ENCODE measurements at regions not wholly inside any gene's neighbourhood (a gene's known extent, or its start where the extent isn't known, plus 50 kb on each side); places are given as distances from the start of the nearest gene placed in this dataset.
"Not testable (repeated sequence)": the region's sequence is repeated elsewhere in the genome, so short reads cannot be mapped to it uniquely, and the experiment has no call there.

GRCh38 chr12:33187409-33187808 is 252.2 kb downstream of the SYT10 start:
- DNase-seq: no peak

DNA sequence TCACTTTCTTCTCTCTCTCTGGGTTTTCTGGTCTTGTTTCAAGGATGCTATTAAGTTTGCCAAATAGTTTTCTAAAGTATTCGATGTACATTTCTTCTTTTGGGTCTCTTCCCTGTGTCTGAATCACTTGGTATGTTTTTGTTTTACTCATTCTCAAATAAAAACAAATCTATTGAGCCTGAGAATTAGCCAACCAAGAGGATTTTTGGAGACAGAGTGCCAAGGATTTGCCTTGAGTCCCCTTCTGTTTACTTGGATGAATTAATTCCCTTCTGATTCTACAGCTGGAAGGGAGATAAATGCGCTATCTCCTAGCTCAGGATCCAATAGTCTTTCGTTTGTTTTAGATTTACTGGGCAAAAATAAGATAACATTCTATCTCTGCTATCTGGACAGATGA is 255.5 kb downstream of the SYT10 start:
- DNase-seq: no peak

DNA sequence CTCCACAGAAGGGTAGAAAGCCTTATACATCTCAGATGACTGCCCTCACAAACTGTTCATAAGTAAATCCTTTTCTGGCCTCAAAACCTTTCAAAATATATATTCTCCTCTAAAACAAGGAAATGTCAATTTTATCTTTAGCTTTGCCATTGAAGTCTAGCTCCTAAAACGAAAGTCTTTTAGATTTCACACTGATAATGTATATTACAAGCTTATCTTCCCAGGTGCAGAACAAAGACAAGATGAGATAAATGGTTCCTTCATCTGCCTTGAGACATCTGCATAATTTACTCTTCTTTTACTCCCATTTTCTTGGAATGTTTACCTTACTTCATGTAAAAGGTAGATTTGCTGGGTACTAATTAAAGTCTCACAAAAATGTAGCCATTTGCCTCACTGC is 257.1 kb downstream of the SYT10 start:
- DNase-seq: no peak

GRCh38 chr12:33180918-33181317 is 258.7 kb downstream of the SYT10 start:
- DNase-seq: no peak

- not testable (repeated sequence) for DNase-seq
These were observed 269.7 kb upstream of the PKP2 start for GRCh38 chr12:33166260-33166659.

DNA sequence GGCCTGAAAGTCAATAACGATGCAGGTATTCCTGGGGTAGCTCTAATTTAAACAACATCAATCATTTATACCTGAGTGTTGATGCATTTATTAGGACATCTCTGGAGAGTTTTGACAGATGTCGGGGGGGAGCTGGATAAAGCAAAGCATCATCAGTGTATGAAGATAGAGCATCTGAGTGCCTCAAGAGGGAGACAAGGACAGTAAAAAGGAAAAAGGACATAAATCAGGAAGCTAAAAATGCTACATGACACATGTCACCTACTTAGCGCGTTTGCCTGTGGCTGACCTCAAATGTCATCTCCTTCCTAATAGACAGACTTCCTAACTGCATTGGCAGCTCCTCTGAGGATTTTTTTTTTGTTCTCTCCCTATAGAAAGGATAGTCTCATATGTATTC is 259.5 kb upstream of the PKP2 start:
- DNase-seq: no peak

DNA sequence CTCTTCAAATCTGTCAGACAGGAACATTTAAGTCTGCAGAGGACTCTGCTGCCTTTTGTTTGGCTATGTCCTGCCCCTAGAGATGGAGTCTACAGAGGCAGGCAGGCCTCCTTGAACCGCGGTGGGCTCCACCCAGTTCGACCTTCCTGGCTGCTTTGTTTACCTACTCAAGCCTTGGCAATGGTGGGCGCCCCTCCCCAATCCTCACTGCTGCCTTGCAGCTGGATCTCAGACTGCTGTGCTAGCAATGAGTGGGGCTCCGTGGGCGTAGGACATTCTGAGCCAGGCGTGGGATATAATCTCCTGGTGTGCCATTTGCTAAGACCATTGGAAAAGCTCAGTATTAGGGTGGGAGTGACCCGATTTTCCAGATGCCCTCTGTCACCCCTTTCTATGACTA is 250.7 kb upstream of the PKP2 start:
- not testable (repeated sequence) for DNase-seq

- DNase-seq: no peak
These were observed 232.9 kb upstream of the PKP2 start for GRCh38 chr12:33129500-33129899.

- no peak for DNase-seq
These were observed 229.2 kb upstream of the PKP2 start for GRCh38 chr12:33125755-33126154.

DNA sequence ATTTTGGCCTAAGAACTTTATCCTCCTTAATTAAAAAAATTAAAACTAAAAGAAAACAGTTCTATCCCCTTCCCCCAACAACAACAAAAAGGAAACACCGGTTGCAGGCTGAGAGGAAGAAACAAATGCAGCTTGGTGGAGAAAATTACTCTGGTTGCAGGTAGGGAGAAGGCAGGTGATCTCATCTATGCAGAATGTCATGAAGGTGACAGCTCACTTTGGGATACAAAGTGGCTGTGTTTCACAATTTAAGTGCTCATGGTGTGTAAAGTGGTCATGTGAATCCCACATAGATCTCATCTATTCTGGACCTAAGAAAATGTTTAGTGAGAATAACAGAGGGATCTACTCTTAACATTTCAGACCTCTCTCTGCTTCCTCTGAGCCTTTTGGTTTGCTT is 219.7 kb upstream of the PKP2 start:
- DNase-seq: no peak

DNA sequence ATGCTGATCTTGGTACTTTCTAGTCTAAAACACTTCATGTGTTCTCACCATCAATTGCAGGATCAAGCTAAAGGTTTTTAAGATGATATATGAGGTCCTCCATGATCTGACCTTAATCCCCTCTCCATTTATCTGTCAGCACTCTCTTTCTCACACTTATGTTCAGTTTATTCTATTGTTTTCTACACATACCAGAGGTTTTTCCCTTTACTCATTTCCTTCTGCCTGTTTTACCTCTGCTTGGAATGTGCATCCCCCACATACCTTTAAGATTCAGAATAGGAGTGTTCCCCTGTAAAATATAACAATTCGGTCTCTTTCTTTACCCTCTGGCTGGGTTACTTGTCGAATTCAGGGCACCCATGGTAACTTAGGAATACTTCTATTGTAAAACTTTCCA is 219.1 kb upstream of the PKP2 start:
- no peak for DNase-seq

- no peak for DNase-seq
These were observed 215.3 kb upstream of the PKP2 start for GRCh38 chr12:33111850-33112249.

DNA sequence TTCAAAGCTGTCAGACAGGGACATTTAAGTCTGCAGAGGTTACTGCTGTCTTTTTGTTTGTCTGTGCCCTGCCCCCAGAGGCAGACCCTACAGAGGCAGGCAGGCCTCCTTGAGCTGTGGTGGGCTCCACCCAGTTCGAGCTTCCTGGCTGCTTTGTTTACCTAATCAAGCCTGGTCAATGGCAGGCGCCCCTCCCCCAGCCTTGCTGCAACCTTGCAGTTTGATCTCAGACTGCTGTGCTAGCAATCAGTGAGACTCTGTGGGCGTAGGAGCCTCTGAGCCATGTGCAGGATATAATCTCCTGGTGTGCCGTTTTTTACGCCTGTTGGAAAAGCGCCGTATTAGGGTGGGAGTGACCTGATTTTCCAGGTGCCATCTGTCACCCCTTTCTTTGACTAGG is 211.2 kb upstream of the PKP2 start:
- DNase-seq: not testable (repeated sequence)

DNA sequence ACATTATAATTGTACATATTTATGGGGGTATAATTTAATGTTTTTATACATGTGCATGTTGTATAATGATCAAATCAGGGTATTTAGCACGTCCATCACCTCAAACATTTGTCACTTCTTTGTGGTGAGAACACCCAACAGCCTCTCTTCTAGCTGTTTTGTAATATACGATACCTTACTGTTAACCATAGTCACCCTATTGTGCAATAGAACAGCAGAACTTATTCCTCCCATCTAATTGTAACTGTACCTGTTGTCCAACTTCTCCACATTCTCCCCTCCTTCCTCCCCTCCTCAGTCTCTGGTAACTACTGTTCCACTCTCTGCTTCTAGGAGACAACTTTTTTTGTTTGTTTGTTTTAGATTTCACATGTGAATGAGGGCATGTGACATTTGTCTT is 197.0 kb upstream of the PKP2 start:
- no peak for DNase-seq

GRCh38 chr12:33087876-33088275 is 191.3 kb upstream of the PKP2 start:
- DNase-seq: not testable (repeated sequence)

GRCh38 chr12:33076401-33076800 is 179.8 kb upstream of the PKP2 start:
- not testable (repeated sequence) for DNase-seq

DNA sequence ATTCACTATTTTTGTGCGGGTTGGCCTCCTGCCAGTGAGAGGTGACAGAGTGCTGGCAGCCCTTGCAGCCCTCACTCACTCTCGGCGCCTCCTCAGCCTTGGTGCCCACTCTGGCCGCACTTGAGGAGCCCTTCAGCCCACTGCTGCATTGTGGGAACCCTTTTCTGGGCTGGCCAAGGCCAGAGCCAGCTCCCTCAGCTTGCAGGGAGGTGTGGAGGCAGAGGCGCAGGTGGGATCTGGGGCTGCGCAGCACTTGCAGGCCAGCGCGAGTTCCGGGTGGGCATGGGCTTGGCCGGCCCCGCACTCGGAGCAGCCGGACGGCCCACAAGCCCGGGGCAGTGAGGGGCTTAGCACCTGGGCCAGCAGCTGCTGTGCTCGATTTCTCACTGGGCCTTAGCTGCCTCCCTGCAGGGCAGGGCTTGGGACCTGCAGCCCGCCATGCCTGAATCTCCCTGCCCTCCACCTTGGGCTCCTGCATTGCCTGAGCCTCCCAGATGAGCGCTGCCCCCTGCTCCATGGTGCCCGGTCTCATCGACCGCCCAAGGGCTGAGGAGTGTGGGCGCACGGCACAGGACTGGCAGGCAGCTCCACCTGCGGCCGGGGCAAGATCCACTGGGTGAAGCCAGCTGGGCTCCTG is 178.7 kb upstream of the PKP2 start:
- not testable (repeated sequence) for DNase-seq

GRCh38 chr12:33061844-33062243 is 165.3 kb upstream of the PKP2 start:
- DNase-seq: no peak

GRCh38 chr12:33054371-33054770 is 157.8 kb upstream of the PKP2 start:
- no peak for DNase-seq

DNA sequence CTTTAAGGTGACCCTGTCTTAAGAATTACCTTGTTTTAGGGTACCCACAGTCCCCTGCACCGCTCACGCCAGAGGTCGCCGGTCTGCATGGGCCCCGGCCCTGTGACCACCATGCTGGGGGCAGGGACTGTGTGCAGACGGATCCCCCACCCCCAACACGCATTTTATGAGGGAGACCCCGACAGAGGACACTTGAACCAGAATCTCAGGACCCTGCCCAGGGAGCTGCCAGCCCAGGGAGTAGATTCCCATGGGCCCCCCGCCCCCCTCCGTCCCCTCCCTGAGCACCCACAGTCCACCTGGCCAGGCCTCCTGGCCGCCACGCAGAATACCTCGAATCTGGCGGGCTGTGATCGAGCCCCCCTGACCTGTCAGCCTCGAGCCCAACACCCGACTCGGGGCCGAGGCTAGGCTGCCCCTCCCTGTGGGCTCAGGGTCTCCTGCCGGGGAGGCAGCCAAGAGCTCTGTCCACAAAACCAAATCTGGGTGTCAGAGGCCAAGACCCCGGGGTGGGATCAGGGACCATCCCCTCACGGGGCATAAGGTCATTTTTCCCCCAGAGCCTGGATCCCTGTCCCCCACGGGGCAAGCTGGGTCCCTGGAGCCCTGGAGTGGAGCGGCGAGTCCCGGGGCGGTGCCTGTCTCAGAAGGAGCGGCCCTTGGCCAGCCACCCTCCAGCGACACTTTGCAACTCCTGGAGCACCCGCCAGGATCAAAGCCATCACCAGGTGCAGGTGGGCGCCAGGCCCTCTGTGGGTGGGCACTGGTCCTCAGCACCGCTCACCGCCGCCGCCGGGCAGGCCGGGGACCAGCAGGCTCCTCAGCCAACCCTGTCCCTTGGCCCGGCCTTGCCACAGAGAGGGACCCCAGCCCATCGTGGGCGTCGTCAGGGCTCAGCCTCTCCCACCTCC is 155.8 kb upstream of the PKP2 start:
- no peak for DNase-seq

- DNase-seq: no peak
These were observed 151.1 kb upstream of the PKP2 start for GRCh38 chr12:33047666-33048065.

- no peak for DNase-seq
These were observed 147.9 kb upstream of the PKP2 start for GRCh38 chr12:33044447-33044846.

DNA sequence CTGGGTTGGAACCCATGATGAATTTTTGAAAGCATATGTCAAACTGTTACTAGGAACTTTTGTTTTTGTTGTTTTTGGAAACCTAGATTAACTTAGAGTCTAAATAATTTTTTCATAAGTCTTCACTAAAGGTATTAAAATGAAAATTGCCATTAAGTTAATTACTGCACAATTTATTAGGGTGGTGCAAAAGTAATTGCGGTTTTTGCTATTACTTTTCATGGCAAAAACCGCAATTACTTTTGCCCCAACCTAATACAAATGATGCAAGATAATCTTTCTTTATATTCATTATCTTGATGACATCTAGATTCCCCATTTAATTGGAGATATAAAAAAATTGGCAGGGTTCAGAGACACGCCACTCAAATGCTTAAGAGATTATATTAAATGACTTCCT is 145.0 kb upstream of the PKP2 start:
- DNase-seq: no peak
